HepG2 (cell line): ENCODE measurements at regions not wholly inside any gene's neighbourhood (a gene's known extent, or its start where the extent isn't known, plus 50 kb on each side); places are given as distances from the start of the nearest gene placed in this dataset.

Experiments used
- ATAC-seq: fragments of 200-7000 bp; cut with Tn5 transposase; 3 replicates; pipeline ENCODE4 v1.9.1; 2020; ENCODE audit warnings: mild to moderate bottlenecking, moderate library complexity
- BruUV-seq: library from RNA; stranded (reverse); fragments of 400-500 nt; replicated peaks from 2 replicates; lab custom pipeline; 2021; lab: Mats Ljungman, UMichigan
- CTCF ChIA-PET: fragments of 300-600 bp; formaldehyde crosslinking; extraction: SDS; loops from one replicate; lab custom pipeline; 2021; ENCODE audit warnings: low total read pairs, inconsistent platforms, low intra/inter-chr PET ratio; lab: Yijun Ruan, JAX
- POLR2A ChIA-PET: fragments of 350-600 bp; sonication (Branson Sonifier 250); formaldehyde crosslinking; loops from one replicate; lab custom pipeline; 2020; ENCODE audit warnings: antibody characterized with exemption, inconsistent platforms; lab: Yijun Ruan, JAX
- DNase-seq: peaks from one replicate; pipeline ENCODE4 v3.0.0-alpha.2; 2015; ENCODE audit warnings: low spot score
- FAIRE-seq: peaks from 3 replicates; lab custom pipeline; 2011; peaks lifted over from hg19 to GRCh38; lab: Jason Lieb, UNC
- H2AFZ ChIP-seq: one replicate; pipeline ENCODE4 v1.6.1; 2011; ENCODE audit warnings: low read length, inconsistent platforms
- H3K27ac ChIP-seq: fragments of 300-600 bp; 3 replicates; pipeline ENCODE4 v1.8.0; 2011; ENCODE audit warnings: mixed run types, mild to moderate bottlenecking, mixed read lengths, low read length, inconsistent platforms; ENCODE audit not compliant: insufficient read depth; ENCODE audit errors: extremely low read length
- H3K27me3 ChIP-seq, 2 experiments: fragments of 200-600 bp in 1 of 2; 2 replicates in 1 of 2; 3 replicates in 1 of 2; pipeline versions ENCODE4 v1.6.0 to v1.8.0; 2011; ENCODE audit warnings: low read length in 2 of 2, mild to moderate bottlenecking in 2 of 2, moderate library complexity in 2 of 2, inconsistent platforms in 1 of 2; ENCODE audit not compliant: insufficient read depth in 2 of 2, control insufficient read depth in 1 of 2
- H3K36me3 ChIP-seq, 2 experiments: fragments of 200-600 bp in 1 of 2; replicated peaks in 1 of 2; 2 replicates in 1 of 2; 3 replicates in 1 of 2; pipeline versions ENCODE4 v1.5.1 to v1.8.0; 2011; ENCODE audit warnings: low read length in 2 of 2, inconsistent platforms in 1 of 2; ENCODE audit not compliant: insufficient read depth in 2 of 2, control insufficient read depth in 1 of 2
- H3K4me1 ChIP-seq: 2 replicates; pipeline ENCODE4 v1.5.1; 2012; ENCODE audit warnings: low read length, inconsistent platforms; ENCODE audit not compliant: insufficient read depth
- H3K4me2 ChIP-seq: 2 replicates; pipeline ENCODE4 v1.6.0; 2011; ENCODE audit warnings: low read depth, low read length, inconsistent platforms
- H3K4me3 ChIP-seq, 3 experiments: fragments of 200-600 bp in 1 of 3; sonication (generic), shearing (Covaris generic) in 1 of 3; replicated peaks in 1 of 3; 2 replicates each; pipeline ENCODE4 v1.5.1; 2011 to 2016; ENCODE audit warnings: low read length in 3 of 3, inconsistent platforms in 2 of 3, low read depth in 2 of 3, mild to moderate bottlenecking in 2 of 3, control low read depth in 1 of 3, mixed read lengths in 1 of 3; ENCODE audit not compliant: insufficient read depth in 1 of 3
- H3K79me2 ChIP-seq: one replicate; pipeline ENCODE4 v1.6.1; 2011; ENCODE audit warnings: low read length, inconsistent platforms; ENCODE audit not compliant: insufficient read depth
- H3K9ac ChIP-seq: 2 replicates; pipeline ENCODE4 v1.6.0; 2011; ENCODE audit warnings: mild to moderate bottlenecking, low read depth, low read length, inconsistent platforms; ENCODE audit not compliant: insufficient read depth
- H3K9me3 ChIP-seq: 2 replicates; pipeline ENCODE4 v1.5.1; 2012; ENCODE audit warnings: mild to moderate bottlenecking, low read length
- H4K20me1 ChIP-seq: 2 replicates; pipeline ENCODE4 v1.6.0; 2011; ENCODE audit warnings: inconsistent platforms, mild to moderate bottlenecking, low read length, moderate library complexity; ENCODE audit not compliant: insufficient read depth
- ARHGAP35 ChIP-seq: sonication (generic); formaldehyde crosslinking; IDR thresholded peaks from 2 replicates; pipeline ENCODE4 v1.9.0; 2022; ENCODE audit warnings: mild to moderate bottlenecking, inconsistent platforms, moderate library complexity, missing genetic modification reagents, borderline replicate concordance
- ESRRA ChIP-seq: sonication (generic); formaldehyde crosslinking; IDR thresholded peaks from 2 replicates; pipeline ENCODE4 v1.5.1; 2020; ENCODE audit warnings: mild to moderate bottlenecking, low read depth, missing genetic modification reagents
- KDM5A ChIP-seq: fragments of 200-600 bp; sonication (generic); IDR thresholded peaks from 2 replicates; pipeline ENCODE4 v1.7.0; 2018; ENCODE audit warnings: antibody characterized with exemption, mild to moderate bottlenecking, low read length, borderline replicate concordance
- PITX1 ChIP-seq: sonication (generic); formaldehyde crosslinking; IDR thresholded peaks from 2 replicates; pipeline ENCODE4 v1.5.1; 2020; ENCODE audit warnings: mild to moderate bottlenecking, missing genetic modification reagents
- RELA ChIP-seq: sonication (generic); formaldehyde crosslinking; IDR thresholded peaks from 2 replicates; pipeline ENCODE4 v1.4.0; 2020; ENCODE audit warnings: missing genetic modification reagents
- SMAD9 ChIP-seq: sonication (generic); formaldehyde crosslinking; IDR thresholded peaks from 2 replicates; pipeline ENCODE4 v1.5.1; 2020; ENCODE audit warnings: mild to moderate bottlenecking, missing genetic modification reagents
- ZFAT ChIP-seq: sonication (generic); formaldehyde crosslinking; conservative IDR thresholded peaks from 2 replicates; pipeline ENCODE4 v1.8.1; 2023; ENCODE audit warnings: missing genetic modification reagents, inconsistent platforms
- ZNF20 ChIP-seq: sonication (generic); formaldehyde crosslinking; IDR thresholded peaks from 2 replicates; pipeline ENCODE4 v1.4.0; 2020; ENCODE audit warnings: mild to moderate bottlenecking, moderate library complexity, missing genetic modification reagents
- ZNF225 ChIP-seq: sonication (generic); formaldehyde crosslinking; IDR thresholded peaks from 2 replicates; pipeline ENCODE4 v1.4.0; 2020; ENCODE audit warnings: mild to moderate bottlenecking, missing genetic modification reagents
- ZNF362 ChIP-seq: sonication (generic); formaldehyde crosslinking; IDR thresholded peaks from 2 replicates; pipeline ENCODE4 v1.4.0; 2020; ENCODE audit warnings: missing genetic modification reagents, mild to moderate bottlenecking, borderline replicate concordance
- ZNF674 ChIP-seq: sonication (generic); formaldehyde crosslinking; IDR thresholded peaks from 2 replicates; pipeline ENCODE4 v1.5.0; 2020; ENCODE audit warnings: low read depth, mild to moderate bottlenecking, missing genetic modification reagents
- ZNF768 ChIP-seq: sonication (generic); formaldehyde crosslinking; IDR thresholded peaks from 2 replicates; pipeline ENCODE4 v1.4.0; 2020; ENCODE audit warnings: missing genetic modification reagents
- ZSCAN31 ChIP-seq: sonication (generic); formaldehyde crosslinking; IDR thresholded peaks from 2 replicates; pipeline ENCODE4 v1.5.0; 2020; ENCODE audit warnings: low read depth, mild to moderate bottlenecking, missing genetic modification reagents
- WGBS: methylation state at CpG from one replicate; pipeline ENCODE4 v1.1.6; 2017; ENCODE audit warnings: low lambda C conversion rate; 5-methylcytosine and 5-hydroxymethylcytosine counted together
- in situ Hi-C: cut with HindIII; loops from 2 replicates; pipeline ENCODE4 v1.10.0; 2017; ENCODE audit warnings: low pct_unique_long_range_greater_than_20kb; ENCODE audit not compliant: extremely low pct_ligation_motif_present
- intact Hi-C: fragments of 100-400 bp; cut with micrococcal nuclease; formaldehyde crosslinking; loops from one replicate; pipeline ENCODE4 v1.10.0; 2022; ENCODE audit not compliant: unreplicated experiment
- TF ChIP-seq, protein P1 (sequence below): sonication (generic); formaldehyde crosslinking; IDR thresholded peaks from 2 replicates; pipeline ENCODE4 v1.4.0; 2020; ENCODE audit warnings: missing genetic modification reagents
- TF ChIP-seq, protein P2 (sequence below): sonication (generic); formaldehyde crosslinking; IDR thresholded peaks from 2 replicates; pipeline ENCODE4 v1.5.0; 2020; ENCODE audit warnings: missing genetic modification reagents, mild to moderate bottlenecking, borderline replicate concordance
- TF ChIP-seq, protein P3 (sequence below): IDR thresholded peaks from 2 replicates; pipeline ENCODE4 v1.4.0; 2020; ENCODE audit warnings: mild to moderate bottlenecking, missing genetic modification reagents

DNA sequence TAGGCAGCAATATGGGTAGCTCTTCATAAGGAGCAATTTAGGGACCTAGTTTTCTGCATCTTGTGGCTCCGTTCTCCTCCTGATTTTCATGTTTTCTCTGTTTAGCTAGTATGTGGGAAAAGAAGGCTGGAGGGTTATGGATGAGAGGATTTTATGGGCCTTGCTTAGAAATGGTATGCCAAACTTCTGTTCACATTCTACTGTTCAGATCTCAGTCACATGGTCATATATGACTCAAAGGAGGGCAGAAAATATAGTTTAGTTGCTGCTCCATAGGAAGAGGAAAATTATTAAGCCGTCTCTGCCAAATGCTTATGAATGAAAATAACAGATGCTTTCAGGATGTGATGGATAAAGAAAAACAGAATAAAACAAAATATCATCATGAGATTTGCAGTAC, 361.8 kb upstream of the CWC22 start:
- no peak for FAIRE-seq
- CTCF ChIA-PET, result no interaction called here
- no TSS peak for BruUV-seq

More for the DNA sequence above, 361.8 kb upstream of the CWC22 start:
- ATAC-seq (no peak), DNase-seq (no peak)
- Histone ChIP-seq H2AFZ (no peak overlapping the region), H3K27ac (no peak overlapping the region), H3K36me3 (no peaks in the 10 kb centered on the region), H3K4me3 (no peak overlapping the region), H3K9ac (no peak overlapping the region), H3K27me3 (no peaks in the 10 kb centered on the region), H3K79me2 (no peaks in the 10 kb centered on the region), H4K20me1 (no peaks in the 10 kb centered on the region), H3K4me1 (no peaks in the 10 kb centered on the region), H3K9me3 (no peaks in the 10 kb centered on the region), H3K4me2 (no peak overlapping the region)
- POLR2A ChIA-PET, result no interaction called here
- intact Hi-C loops (no loop called here), in situ Hi-C loops (no loop called here)
- 5% methylated on average over 2 of the region's 2 CpGs for WGBS
- no peak for TF ChIP-seq ESRRA
- TF ChIP-seq, protein P1, sequence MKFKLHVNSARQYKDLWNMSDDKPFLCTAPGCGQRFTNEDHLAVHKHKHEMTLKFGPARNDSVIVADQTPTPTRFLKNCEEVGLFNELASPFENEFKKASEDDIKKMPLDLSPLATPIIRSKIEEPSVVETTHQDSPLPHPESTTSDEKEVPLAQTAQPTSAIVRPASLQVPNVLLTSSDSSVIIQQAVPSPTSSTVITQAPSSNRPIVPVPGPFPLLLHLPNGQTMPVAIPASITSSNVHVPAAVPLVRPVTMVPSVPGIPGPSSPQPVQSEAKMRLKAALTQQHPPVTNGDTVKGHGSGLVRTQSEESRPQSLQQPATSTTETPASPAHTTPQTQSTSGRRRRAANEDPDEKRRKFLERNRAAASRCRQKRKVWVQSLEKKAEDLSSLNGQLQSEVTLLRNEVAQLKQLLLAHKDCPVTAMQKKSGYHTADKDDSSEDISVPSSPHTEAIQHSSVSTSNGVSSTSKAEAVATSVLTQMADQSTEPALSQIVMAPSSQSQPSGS (CRISPR knock-in tag), result no peak
- no peak for TF ChIP-seq ZNF768
- TF ChIP-seq ZNF20 (CRISPR knock-in tag), result no peak
- no peak for TF ChIP-seq ARHGAP35
- no peak for TF ChIP-seq ZNF362 (CRISPR knock-in tag)
- no peak for TF ChIP-seq ZSCAN31 (CRISPR knock-in tag)
- no peak for TF ChIP-seq PITX1 (CRISPR knock-in tag)
- TF ChIP-seq ZNF674, result no peak
- no peak for TF ChIP-seq RELA (CRISPR knock-in tag)
- TF ChIP-seq, protein P2, sequence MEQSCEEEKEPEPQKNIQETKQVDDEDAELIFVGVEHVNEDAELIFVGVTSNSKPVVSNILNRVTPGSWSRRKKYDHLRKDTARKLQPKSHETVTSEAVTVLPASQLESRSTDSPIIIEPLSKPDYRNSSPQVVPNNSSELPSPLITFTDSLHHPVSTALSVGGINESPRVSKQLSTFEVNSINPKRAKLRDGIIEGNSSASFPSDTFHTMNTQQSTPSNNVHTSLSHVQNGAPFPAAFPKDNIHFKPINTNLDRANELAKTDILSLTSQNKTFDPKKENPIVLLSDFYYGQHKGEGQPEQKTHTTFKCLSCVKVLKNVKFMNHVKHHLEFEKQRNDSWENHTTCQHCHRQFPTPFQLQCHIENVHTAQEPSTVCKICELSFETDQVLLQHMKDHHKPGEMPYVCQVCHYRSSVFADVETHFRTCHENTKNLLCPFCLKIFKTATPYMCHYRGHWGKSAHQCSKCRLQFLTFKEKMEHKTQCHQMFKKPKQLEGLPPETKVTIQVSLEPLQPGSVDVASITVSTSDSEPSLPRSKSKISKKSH, result no peak
- TF ChIP-seq SMAD9 (CRISPR knock-in tag), result no peak
- no peak for TF ChIP-seq KDM5A
- TF ChIP-seq ZFAT (CRISPR knock-in tag), result no peak
- TF ChIP-seq, protein P3, sequence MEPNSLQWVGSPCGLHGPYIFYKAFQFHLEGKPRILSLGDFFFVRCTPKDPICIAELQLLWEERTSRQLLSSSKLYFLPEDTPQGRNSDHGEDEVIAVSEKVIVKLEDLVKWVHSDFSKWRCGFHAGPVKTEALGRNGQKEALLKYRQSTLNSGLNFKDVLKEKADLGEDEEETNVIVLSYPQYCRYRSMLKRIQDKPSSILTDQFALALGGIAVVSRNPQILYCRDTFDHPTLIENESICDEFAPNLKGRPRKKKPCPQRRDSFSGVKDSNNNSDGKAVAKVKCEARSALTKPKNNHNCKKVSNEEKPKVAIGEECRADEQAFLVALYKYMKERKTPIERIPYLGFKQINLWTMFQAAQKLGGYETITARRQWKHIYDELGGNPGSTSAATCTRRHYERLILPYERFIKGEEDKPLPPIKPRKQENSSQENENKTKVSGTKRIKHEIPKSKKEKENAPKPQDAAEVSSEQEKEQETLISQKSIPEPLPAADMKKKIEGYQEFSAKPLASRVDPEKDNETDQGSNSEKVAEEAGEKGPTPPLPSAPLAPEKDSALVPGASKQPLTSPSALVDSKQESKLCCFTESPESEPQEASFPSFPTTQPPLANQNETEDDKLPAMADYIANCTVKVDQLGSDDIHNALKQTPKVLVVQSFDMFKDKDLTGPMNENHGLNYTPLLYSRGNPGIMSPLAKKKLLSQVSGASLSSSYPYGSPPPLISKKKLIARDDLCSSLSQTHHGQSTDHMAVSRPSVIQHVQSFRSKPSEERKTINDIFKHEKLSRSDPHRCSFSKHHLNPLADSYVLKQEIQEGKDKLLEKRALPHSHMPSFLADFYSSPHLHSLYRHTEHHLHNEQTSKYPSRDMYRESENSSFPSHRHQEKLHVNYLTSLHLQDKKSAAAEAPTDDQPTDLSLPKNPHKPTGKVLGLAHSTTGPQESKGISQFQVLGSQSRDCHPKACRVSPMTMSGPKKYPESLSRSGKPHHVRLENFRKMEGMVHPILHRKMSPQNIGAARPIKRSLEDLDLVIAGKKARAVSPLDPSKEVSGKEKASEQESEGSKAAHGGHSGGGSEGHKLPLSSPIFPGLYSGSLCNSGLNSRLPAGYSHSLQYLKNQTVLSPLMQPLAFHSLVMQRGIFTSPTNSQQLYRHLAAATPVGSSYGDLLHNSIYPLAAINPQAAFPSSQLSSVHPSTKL, result no peak
- TF ChIP-seq ZNF225 (CRISPR knock-in tag), result no peak
